ENCODE measurements at regions not wholly inside any gene's neighbourhood (a gene's known extent, or its start where the extent isn't known, plus 50 kb on each side); places are given as distances from the start of the nearest gene placed in this dataset.

DNA sequence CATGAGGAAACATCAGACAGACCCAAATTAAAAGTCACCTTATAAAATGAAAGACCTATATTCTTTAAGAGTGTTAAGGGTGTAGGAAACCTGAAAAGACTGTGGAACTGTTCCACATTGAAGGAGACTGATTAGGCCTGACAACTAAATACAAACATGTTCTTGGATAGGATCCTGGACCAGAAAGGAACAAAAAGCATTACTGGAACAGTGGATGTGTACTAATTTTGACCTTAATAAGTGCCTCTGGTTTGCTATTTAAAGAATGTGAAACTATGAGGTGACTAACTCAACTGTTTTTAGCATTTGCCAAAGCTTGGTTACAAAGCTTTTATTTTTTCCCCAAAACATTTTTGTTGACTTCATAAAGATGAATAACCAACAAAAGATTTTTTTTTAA is 340.6 kb downstream of the CAAP1 start:
- intact Hi-C loops (cut with DNase I) = no loop called here
- H3K4me3 ChIP-seq = no peak overlapping the region
- no peak for DNase-seq
- TF ChIP-seq, protein P1, sequence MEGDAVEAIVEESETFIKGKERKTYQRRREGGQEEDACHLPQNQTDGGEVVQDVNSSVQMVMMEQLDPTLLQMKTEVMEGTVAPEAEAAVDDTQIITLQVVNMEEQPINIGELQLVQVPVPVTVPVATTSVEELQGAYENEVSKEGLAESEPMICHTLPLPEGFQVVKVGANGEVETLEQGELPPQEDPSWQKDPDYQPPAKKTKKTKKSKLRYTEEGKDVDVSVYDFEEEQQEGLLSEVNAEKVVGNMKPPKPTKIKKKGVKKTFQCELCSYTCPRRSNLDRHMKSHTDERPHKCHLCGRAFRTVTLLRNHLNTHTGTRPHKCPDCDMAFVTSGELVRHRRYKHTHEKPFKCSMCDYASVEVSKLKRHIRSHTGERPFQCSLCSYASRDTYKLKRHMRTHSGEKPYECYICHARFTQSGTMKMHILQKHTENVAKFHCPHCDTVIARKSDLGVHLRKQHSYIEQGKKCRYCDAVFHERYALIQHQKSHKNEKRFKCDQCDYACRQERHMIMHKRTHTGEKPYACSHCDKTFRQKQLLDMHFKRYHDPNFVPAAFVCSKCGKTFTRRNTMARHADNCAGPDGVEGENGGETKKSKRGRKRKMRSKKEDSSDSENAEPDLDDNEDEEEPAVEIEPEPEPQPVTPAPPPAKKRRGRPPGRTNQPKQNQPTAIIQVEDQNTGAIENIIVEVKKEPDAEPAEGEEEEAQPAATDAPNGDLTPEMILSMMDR (IDR thresholded peaks at IDR 0.05) = no peak
- TF ChIP-seq EP300 (IDR thresholded peaks at IDR 0.05) = no peak
- no peak for TF ChIP-seq POLR2A (IDR thresholded peaks at IDR 0.05)
- no peaks in the 10 kb centered on the region for H3K36me3 ChIP-seq
- no peaks in the 10 kb centered on the region for H3K27me3 ChIP-seq
- no peaks in the 10 kb centered on the region for H3K4me1 ChIP-seq (ENCODE audit: insufficient read depth)
- no peak overlapping the region for H3K27ac ChIP-seq
- H3K9me3 ChIP-seq = no peaks in the 10 kb centered on the region

DNA sequence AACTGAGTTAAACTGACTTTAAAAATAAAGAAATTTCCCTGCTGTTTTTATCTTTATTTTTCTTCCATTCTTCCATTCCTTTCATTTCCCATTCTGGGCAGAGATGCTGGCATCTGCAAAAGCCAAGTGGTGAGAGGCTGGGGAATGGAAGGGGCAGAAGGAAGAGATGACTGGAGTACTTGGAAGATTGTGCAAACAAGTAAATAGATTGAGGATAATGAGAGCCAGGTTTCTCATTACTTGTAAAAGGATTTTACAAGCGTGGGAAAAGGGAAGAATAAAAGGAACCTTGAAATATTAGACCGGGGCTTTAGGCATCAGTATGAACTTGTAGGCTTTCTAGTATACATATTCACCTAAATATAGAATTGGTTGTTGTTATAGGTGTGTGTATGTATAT is 341.2 kb downstream of the CAAP1 start:
- DNase-seq = no peak
- intact Hi-C loops (cut with DNase I) = no loop called here
- Histone ChIP-seq H3K36me3 (no peaks in the 10 kb centered on the region), H3K4me3 (no peak overlapping the region), H3K9me3 (no peaks in the 10 kb centered on the region), H3K27ac (no peak overlapping the region), H3K4me1 (ENCODE audit: insufficient read depth) (no peaks in the 10 kb centered on the region), H3K27me3 (no peaks in the 10 kb centered on the region)
- TF ChIP-seq EP300 (IDR thresholded peaks at IDR 0.05) (no peak), POLR2A (IDR thresholded peaks at IDR 0.05) (no peak)
- TF ChIP-seq, protein P1 (IDR thresholded peaks at IDR 0.05) = no peak
- WGBS, 3 donors = 76 to 87% (median 77%) methylated on average over 2 of the region's 2 CpGs

DNA sequence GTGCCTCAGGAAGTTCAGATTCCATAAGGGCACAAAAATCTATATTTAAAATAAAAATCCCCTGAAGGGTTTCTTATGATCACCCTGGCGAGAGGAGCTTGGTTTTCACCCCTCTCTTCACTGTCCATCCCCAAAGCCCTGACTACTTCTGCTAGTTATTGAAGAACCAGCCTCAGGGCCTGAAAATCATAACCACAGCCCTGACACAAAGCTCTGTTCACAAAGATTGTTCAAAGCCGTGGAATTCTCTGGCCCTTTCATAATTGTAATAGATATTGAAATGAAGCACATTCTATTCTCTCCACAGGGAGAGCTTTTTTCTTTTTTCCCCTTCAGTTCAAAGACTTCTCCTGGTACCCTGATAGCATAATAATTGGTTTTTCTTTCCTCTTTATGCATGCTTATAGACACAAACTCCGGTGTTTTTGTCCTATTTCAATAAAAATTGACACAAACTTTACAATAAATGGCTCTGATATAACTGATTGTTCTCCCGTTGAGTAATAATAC is 343.8 kb downstream of the CAAP1 start:
- Histone ChIP-seq H3K27ac (no peak overlapping the region), H3K9me3 (no peaks in the 10 kb centered on the region), H3K4me1 (ENCODE audit: insufficient read depth) (no peaks in the 10 kb centered on the region), H3K36me3 (no peaks in the 10 kb centered on the region), H3K27me3 (no peaks in the 10 kb centered on the region), H3K4me3 (no peak overlapping the region)
- intact Hi-C loops (cut with DNase I) = no loop called here
- TF ChIP-seq, protein P1 (IDR thresholded peaks at IDR 0.05) = no peak
- no peak for TF ChIP-seq POLR2A (IDR thresholded peaks at IDR 0.05)
- no peak for TF ChIP-seq EP300 (IDR thresholded peaks at IDR 0.05)
- no peak for DNase-seq
- 70 to 78% (median 77%) methylated on average over 4 of the region's 4 CpGs for WGBS, 3 donors

DNA sequence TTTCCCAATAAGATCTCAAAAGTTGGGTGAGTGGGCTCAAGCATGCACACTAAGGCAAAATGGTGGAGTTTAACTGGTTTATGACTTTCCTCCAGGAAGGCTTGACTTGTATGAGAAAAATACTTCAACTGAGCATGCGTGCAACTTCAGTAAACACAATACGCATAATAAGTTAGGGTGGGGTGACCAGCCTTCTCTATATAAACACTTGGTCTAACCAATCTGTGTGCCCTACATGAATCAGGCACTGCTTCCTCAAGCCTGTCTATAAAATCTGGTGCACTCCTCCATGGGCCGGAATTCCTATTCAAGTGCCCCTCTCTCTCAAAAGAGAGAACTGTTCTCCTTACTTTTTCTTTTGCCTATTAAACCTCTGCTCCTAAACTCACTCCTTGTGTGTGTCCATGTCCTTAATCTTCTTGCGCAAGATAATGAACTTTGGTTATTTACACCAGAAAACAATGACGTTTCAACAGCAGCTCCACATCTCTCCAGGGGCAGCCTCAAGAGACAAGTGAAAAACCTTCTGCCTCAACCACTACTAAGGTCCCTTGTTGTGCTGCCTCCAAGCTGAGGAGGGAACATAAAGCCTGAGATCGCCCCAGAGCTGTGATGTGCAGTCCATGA is 352.6 kb downstream of the CAAP1 start:
- H3K4me3 ChIP-seq = no peak overlapping the region
- WGBS, 3 donors = 83 to 92% (median 86%) methylated on average over 6 of the region's 6 CpGs

More for the DNA sequence above, 352.6 kb downstream of the CAAP1 start:
- Histone ChIP-seq H3K9me3 (no peaks in the 10 kb centered on the region), H3K27ac (no peak overlapping the region), H3K27me3 (no peaks in the 10 kb centered on the region), H3K36me3 (no peaks in the 10 kb centered on the region), H3K4me1 (ENCODE audit: insufficient read depth) (no peaks in the 10 kb centered on the region)
- DNase-seq = no peak
- intact Hi-C loops (cut with DNase I) = no loop called here
- TF ChIP-seq EP300 (IDR thresholded peaks at IDR 0.05) (no peak), POLR2A (IDR thresholded peaks at IDR 0.05) (no peak)
- TF ChIP-seq, protein P1 (IDR thresholded peaks at IDR 0.05) = no peak
